Adipocyte (in vitro differentiated cells): ENCODE measurements at regions not wholly inside any gene's neighbourhood (a gene's known extent, or its start where the extent isn't known, plus 50 kb on each side); places are given as distances from the start of the nearest gene placed in this dataset.
"Not testable (repeated sequence)": the region's sequence is repeated elsewhere in the genome, so short reads cannot be mapped to it uniquely, and the experiment has no call there.

Experiments
- DNase-seq: peaks from one replicate; pipeline ENCODE4 v3.0.0-alpha.2; 2015; ENCODE audit warnings: low read depth
- H3K27me3 ChIP-seq: replicated peaks from 2 replicates; pipeline ENCODE4 v1.7.0; 2013; ENCODE audit warnings: mild to moderate bottlenecking, low read length, moderate library complexity; ENCODE audit not compliant: control insufficient read depth, insufficient read depth
- H3K36me3 ChIP-seq: 2 replicates; pipeline ENCODE4 v1.7.0; 2013; ENCODE audit warnings: low read length, mild to moderate bottlenecking, moderate library complexity; ENCODE audit not compliant: control insufficient read depth, insufficient read depth, severe bottlenecking
- H3K4me1 ChIP-seq: 2 replicates; pipeline ENCODE4 v1.7.0; 2013; ENCODE audit warnings: mild to moderate bottlenecking, low read length, moderate library complexity; ENCODE audit not compliant: control insufficient read depth, insufficient read depth
- H3K4me3 ChIP-seq: 2 replicates; pipeline ENCODE4 v1.7.0; 2013; ENCODE audit warnings: mild to moderate bottlenecking, low read length, moderate library complexity
- H3K9ac ChIP-seq: 2 replicates; pipeline ENCODE4 v1.7.0; 2013; ENCODE audit warnings: mild to moderate bottlenecking, low read length, moderate library complexity
- H3K9me3 ChIP-seq: 2 replicates; pipeline ENCODE4 v1.7.0; 2013; ENCODE audit warnings: mild to moderate bottlenecking, low read length, moderate library complexity; ENCODE audit not compliant: control insufficient read depth

GRCh38 chr1:149285205-149285604, 181.9 kb upstream of the NBPF9 start:
- H3K4me1 ChIP-seq, H3K4me3 ChIP-seq, H3K9ac ChIP-seq, DNase-seq, H3K9me3 ChIP-seq, H3K27me3 ChIP-seq, H3K36me3 ChIP-seq: not testable (repeated sequence)

GRCh38 chr1:149285638-149286037, 182.3 kb upstream of the NBPF9 start:
- not testable (repeated sequence) for H3K9ac ChIP-seq

GRCh38 chr1:149288580-149288979, 185.2 kb upstream of the NBPF9 start:
- H3K27me3 ChIP-seq, H3K4me3 ChIP-seq, H3K9ac ChIP-seq, DNase-seq, H3K36me3 ChIP-seq, H3K9me3 ChIP-seq, H3K4me1 ChIP-seq: not testable (repeated sequence)

More at GRCh38 chr1:149285638-149286037, 182.3 kb upstream of the NBPF9 start:
- H3K9me3 ChIP-seq, H3K27me3 ChIP-seq, DNase-seq, H3K4me1 ChIP-seq, H3K4me3 ChIP-seq, H3K36me3 ChIP-seq: not testable (repeated sequence)

- H3K9ac ChIP-seq, H3K4me1 ChIP-seq, H3K9me3 ChIP-seq, H3K4me3 ChIP-seq, H3K36me3 ChIP-seq, H3K27me3 ChIP-seq, DNase-seq: not testable (repeated sequence)
These were observed 174.2 kb upstream of the NBPF19 start for GRCh38 chr1:149300478-149301218.

GRCh38 chr1:149301282-149301681, 173.6 kb upstream of the NBPF19 start:
- not testable (repeated sequence) for H3K36me3 ChIP-seq, DNase-seq, H3K9ac ChIP-seq, H3K9me3 ChIP-seq, H3K4me3 ChIP-seq, H3K27me3 ChIP-seq, H3K4me1 ChIP-seq

- H3K9ac ChIP-seq, result not testable (repeated sequence)
These were observed 170.0 kb upstream of the NBPF19 start for GRCh38 chr1:149304796-149305195.

GRCh38 chr1:149307640-149308039, 167.2 kb upstream of the NBPF19 start:
- H3K9me3 ChIP-seq, H3K4me1 ChIP-seq, H3K36me3 ChIP-seq, DNase-seq, H3K27me3 ChIP-seq, H3K9ac ChIP-seq, H3K4me3 ChIP-seq: not testable (repeated sequence)

More at GRCh38 chr1:149304796-149305195, 170.0 kb upstream of the NBPF19 start:
- DNase-seq, H3K4me3 ChIP-seq, H3K27me3 ChIP-seq, H3K36me3 ChIP-seq, H3K9me3 ChIP-seq, H3K4me1 ChIP-seq: not testable (repeated sequence)

GRCh38 chr1:149314921-149315320, 159.9 kb upstream of the NBPF19 start:
- H3K4me3 ChIP-seq, H3K9ac ChIP-seq, H3K27me3 ChIP-seq, H3K9me3 ChIP-seq, H3K36me3 ChIP-seq, H3K4me1 ChIP-seq, DNase-seq: not testable (repeated sequence)

GRCh38 chr1:149320971-149321731, 153.7 kb upstream of the NBPF19 start:
- H3K9ac ChIP-seq, H3K4me1 ChIP-seq, H3K4me3 ChIP-seq, DNase-seq, H3K9me3 ChIP-seq, H3K36me3 ChIP-seq, H3K27me3 ChIP-seq: not testable (repeated sequence)

- H3K9ac ChIP-seq, H3K36me3 ChIP-seq, H3K4me3 ChIP-seq, DNase-seq, H3K27me3 ChIP-seq, H3K9me3 ChIP-seq, H3K4me1 ChIP-seq: not testable (repeated sequence)
These were observed 153.2 kb upstream of the NBPF19 start for GRCh38 chr1:149321732-149322016.

- H3K27me3 ChIP-seq, H3K4me1 ChIP-seq, H3K36me3 ChIP-seq, H3K4me3 ChIP-seq, DNase-seq, H3K9ac ChIP-seq, H3K9me3 ChIP-seq: not testable (repeated sequence)
These were observed 144.8 kb upstream of the NBPF19 start for GRCh38 chr1:149330081-149330335.

GRCh38 chr1:149336082-149336481, 138.8 kb upstream of the NBPF19 start:
- H3K4me1 ChIP-seq, H3K9me3 ChIP-seq, H3K9ac ChIP-seq, H3K27me3 ChIP-seq, H3K36me3 ChIP-seq, DNase-seq, H3K4me3 ChIP-seq: not testable (repeated sequence)
